Neural progenitor cell (in vitro differentiated cells): ENCODE measurements at regions not wholly inside any gene's neighbourhood (a gene's known extent, or its start where the extent isn't known, plus 50 kb on each side); places are given as distances from the start of the nearest gene placed in this dataset.

Source experiments
- DNase-seq: peaks from one replicate; pipeline ENCODE4 v3.0.0-alpha.2; 2016; ENCODE audit warnings: low spot score
- H2AFZ ChIP-seq: fragments of 200-600 bp; sonication (generic); replicated peaks from 2 replicates; pipeline ENCODE4 v1.6.1; 2016; ENCODE audit warnings: antibody characterized with exemption
- H3F3A ChIP-seq: fragments of 200-600 bp; sonication (generic); 2 replicates; pipeline ENCODE4 v1.6.1; 2016; ENCODE audit warnings: antibody characterized with exemption, low read depth
- H3K27ac ChIP-seq: fragments of 200-600 bp; sonication (generic); 2 replicates; pipeline ENCODE4 v1.5.1; 2016; ENCODE audit warnings: mild to moderate bottlenecking
- H3K27me3 ChIP-seq: fragments of 200-600 bp; sonication (generic); 2 replicates; pipeline ENCODE4 v1.6.1; 2016; ENCODE audit warnings: mild to moderate bottlenecking, moderate library complexity
- H3K36me3 ChIP-seq: fragments of 200-600 bp; sonication (generic); 2 replicates; pipeline ENCODE4 v1.5.1; 2016
- H3K4me1 ChIP-seq: fragments of 200-600 bp; sonication (generic); 2 replicates; pipeline ENCODE4 v1.6.1; 2016; ENCODE audit warnings: mixed run types
- H3K4me2 ChIP-seq: fragments of 200-600 bp; sonication (generic); 2 replicates; pipeline ENCODE4 v1.6.1; 2016
- H3K4me3 ChIP-seq: fragments of 200-600 bp; sonication (generic); 2 replicates; pipeline ENCODE4 v1.5.1; 2016
- H3K79me2 ChIP-seq: fragments of 200-600 bp; sonication (generic); 2 replicates; pipeline ENCODE4 v1.6.1; 2016; ENCODE audit warnings: low read depth
- H3K9ac ChIP-seq: fragments of 200-600 bp; sonication (generic); 2 replicates; pipeline ENCODE4 v1.6.1; 2016
- H3K9me3 ChIP-seq: fragments of 200-600 bp; sonication (generic); 2 replicates; pipeline ENCODE4 v1.5.1; 2016; ENCODE audit warnings: low read depth
- H4K20me1 ChIP-seq: fragments of 200-600 bp; sonication (generic); 2 replicates; pipeline ENCODE4 v1.6.1; 2016; ENCODE audit warnings: low read depth
- H3K27ac Mint-ChIP-seq: 3 replicates; pipeline ENCODE4 v1.8.0; 2021; ENCODE audit warnings: mixed read lengths
- H3K27me3 Mint-ChIP-seq: 2 replicates; pipeline ENCODE4 v1.8.0; 2022; ENCODE audit warnings: low read depth, mild to moderate bottlenecking, inconsistent platforms, moderate library complexity, mixed read lengths; ENCODE audit not compliant: insufficient read depth
- H3K36me3 Mint-ChIP-seq: 3 replicates; pipeline ENCODE4 v1.8.0; 2021; ENCODE audit warnings: mixed read lengths
- H3K4me1 Mint-ChIP-seq: 3 replicates; pipeline ENCODE4 v1.8.0; 2021; ENCODE audit warnings: mixed read lengths
- H3K4me3 Mint-ChIP-seq: 3 replicates; pipeline ENCODE4 v1.8.0; 2021; ENCODE audit warnings: mild to moderate bottlenecking, moderate library complexity, mixed read lengths
- H3K9me3 Mint-ChIP-seq: 3 replicates; pipeline ENCODE4 v1.8.0; 2020; ENCODE audit warnings: mixed read lengths
- EZH2 ChIP-seq: fragments of 200-600 bp; sonication (generic); IDR thresholded peaks from 2 replicates; pipeline ENCODE4 v1.6.1; 2017; ENCODE audit warnings: antibody characterized with exemption, mild to moderate bottlenecking, moderate library complexity
- EZH2phosphoT487 ChIP-seq: fragments of 200-600 bp; sonication (generic); IDR thresholded peaks from 2 replicates; pipeline ENCODE4 v1.6.1; 2017; ENCODE audit warnings: antibody characterized with exemption
- TF ChIP-seq, protein P1 (sequence below): fragments of 200-600 bp; sonication (generic); IDR thresholded peaks from 2 replicates; pipeline ENCODE4 v1.5.1; 2017; ENCODE audit warnings: antibody characterized with exemption, mild to moderate bottlenecking

GRCh38 chr2:82650038-82650437 lies 1809.0 kb downstream of the SUCLG1 start:
- Mint-ChIP-seq H3K9me3 (no peaks in the 10 kb centered on the region), H3K4me1 (no peaks in the 10 kb centered on the region), H3K4me3 (no peak overlapping the region), H3K36me3 (no peaks in the 10 kb centered on the region), H3K27me3 (no peaks in the 10 kb centered on the region), H3K27ac (no peak overlapping the region)
- H3K79me2 ChIP-seq = no peaks in the 10 kb centered on the region
- H4K20me1 ChIP-seq = no peaks in the 10 kb centered on the region
- no peaks in the 10 kb centered on the region for H3K4me1 ChIP-seq
- no peak overlapping the region for H2AFZ ChIP-seq
- H3F3A ChIP-seq = no peaks in the 10 kb centered on the region
- H3K9me3 ChIP-seq = no peaks in the 10 kb centered on the region
- H3K27ac ChIP-seq = no peak overlapping the region
- no peak for DNase-seq
- H3K4me3 ChIP-seq = no peak overlapping the region
- H3K36me3 ChIP-seq = no peaks in the 10 kb centered on the region
- no peak overlapping the region for H3K9ac ChIP-seq
- TF ChIP-seq EZH2phosphoT487 (no peak), EZH2 (no peak)
- TF ChIP-seq, protein P1, sequence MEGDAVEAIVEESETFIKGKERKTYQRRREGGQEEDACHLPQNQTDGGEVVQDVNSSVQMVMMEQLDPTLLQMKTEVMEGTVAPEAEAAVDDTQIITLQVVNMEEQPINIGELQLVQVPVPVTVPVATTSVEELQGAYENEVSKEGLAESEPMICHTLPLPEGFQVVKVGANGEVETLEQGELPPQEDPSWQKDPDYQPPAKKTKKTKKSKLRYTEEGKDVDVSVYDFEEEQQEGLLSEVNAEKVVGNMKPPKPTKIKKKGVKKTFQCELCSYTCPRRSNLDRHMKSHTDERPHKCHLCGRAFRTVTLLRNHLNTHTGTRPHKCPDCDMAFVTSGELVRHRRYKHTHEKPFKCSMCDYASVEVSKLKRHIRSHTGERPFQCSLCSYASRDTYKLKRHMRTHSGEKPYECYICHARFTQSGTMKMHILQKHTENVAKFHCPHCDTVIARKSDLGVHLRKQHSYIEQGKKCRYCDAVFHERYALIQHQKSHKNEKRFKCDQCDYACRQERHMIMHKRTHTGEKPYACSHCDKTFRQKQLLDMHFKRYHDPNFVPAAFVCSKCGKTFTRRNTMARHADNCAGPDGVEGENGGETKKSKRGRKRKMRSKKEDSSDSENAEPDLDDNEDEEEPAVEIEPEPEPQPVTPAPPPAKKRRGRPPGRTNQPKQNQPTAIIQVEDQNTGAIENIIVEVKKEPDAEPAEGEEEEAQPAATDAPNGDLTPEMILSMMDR = no peak
- H3K27me3 ChIP-seq = no peaks in the 10 kb centered on the region
- H3K4me2 ChIP-seq = no peak overlapping the region

DNA sequence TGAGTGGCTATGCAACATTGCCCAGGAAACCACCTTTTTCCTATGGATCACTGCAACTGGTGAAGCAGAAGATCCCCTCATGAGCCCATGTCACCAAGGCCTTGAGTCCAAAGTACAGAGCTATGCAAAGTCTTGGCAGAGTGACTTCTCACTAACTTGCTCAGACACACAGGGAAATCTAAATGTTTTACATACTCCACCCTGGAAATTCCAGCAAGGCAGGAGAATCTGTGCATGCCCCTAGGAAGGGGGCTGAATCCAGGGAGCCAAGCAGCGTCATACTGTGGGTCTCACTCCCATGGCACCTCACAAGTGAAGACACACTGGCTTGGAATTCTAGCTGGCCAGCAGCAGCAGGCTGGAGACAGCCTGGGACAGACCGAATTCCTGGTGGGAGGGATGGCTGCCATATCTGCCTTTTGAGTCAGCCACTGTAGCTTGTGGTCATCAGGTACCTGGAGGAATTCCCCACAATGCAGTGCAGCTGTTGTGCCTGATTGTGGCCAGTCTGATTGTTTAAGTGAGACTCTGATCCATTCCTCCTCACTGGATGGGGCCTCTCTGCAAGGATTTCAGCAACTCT lies 1817.4 kb downstream of the SUCLG1 start:
- peaks cover 7% of the 10 kb centered on the region for H3K4me1 Mint-ChIP-seq
- no peak overlapping the region for H3K4me2 ChIP-seq
- peaks cover 14% of the 10 kb centered on the region for H3K9me3 Mint-ChIP-seq
- H3K4me3 Mint-ChIP-seq = no peak overlapping the region
- no peak overlapping the region for H3K27ac ChIP-seq
- H3K27me3 ChIP-seq = no peaks in the 10 kb centered on the region
- H3K36me3 Mint-ChIP-seq = no peaks in the 10 kb centered on the region
- H3K4me3 ChIP-seq = no peak overlapping the region
- no peaks in the 10 kb centered on the region for H3F3A ChIP-seq
- no peaks in the 10 kb centered on the region for H4K20me1 ChIP-seq
- TF ChIP-seq, protein P1 = no peak
- TF ChIP-seq EZH2phosphoT487 (no peak), EZH2 (no peak)
- H3K9me3 ChIP-seq = peaks cover 11% of the 10 kb centered on the region
- H3K9ac ChIP-seq = no peak overlapping the region
- no peaks in the 10 kb centered on the region for H3K36me3 ChIP-seq
- no peak for DNase-seq
- no peaks in the 10 kb centered on the region for H3K27me3 Mint-ChIP-seq
- H3K27ac Mint-ChIP-seq = no peak overlapping the region
- no peaks in the 10 kb centered on the region for H3K79me2 ChIP-seq
- no peaks in the 10 kb centered on the region for H3K4me1 ChIP-seq
- no peak overlapping the region for H2AFZ ChIP-seq

DNA sequence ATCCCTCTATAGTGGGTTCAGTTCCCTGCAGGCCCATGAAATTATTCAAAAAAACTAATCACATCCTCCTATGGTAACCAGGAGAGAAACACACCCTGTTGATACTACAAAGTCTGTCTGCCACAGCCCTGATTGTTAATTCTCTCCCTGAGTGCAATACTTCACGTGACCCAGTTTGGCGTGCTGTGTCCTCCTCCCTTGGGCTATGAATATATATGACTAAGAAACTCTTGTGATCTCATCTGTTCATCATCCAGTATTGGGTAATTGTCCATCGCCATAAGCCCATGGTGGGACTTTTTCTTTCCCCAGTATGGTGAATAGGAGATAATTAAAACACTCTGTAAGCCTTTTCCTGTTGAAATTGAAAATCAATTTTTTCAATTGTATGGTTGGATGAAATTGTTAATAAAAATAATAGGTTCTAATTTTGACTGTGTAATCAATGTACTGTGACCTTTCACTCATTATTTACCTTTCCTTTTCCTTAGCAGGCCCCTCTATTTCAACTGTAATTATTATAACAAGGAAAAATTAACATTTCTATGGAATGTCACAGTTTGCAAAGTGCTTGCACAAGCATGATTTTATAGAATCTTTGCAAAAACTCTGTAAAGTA lies 1822.6 kb downstream of the SUCLG1 start:
- no peak overlapping the region for H3K4me3 Mint-ChIP-seq
- H3K4me1 Mint-ChIP-seq = peaks cover 7% of the 10 kb centered on the region
- H3K4me2 ChIP-seq = no peak overlapping the region
- H3K36me3 Mint-ChIP-seq = no peaks in the 10 kb centered on the region
- no peaks in the 10 kb centered on the region for H3K27me3 ChIP-seq
- H3K9me3 ChIP-seq = peaks cover 11% of the 10 kb centered on the region
- no peak overlapping the region for H3K27ac ChIP-seq
- no peak for TF ChIP-seq EZH2
- TF ChIP-seq EZH2phosphoT487 = no peak
- TF ChIP-seq, protein P1 = no peak
- no peaks in the 10 kb centered on the region for H3K79me2 ChIP-seq
- no peaks in the 10 kb centered on the region for H3K27me3 Mint-ChIP-seq
- no peaks in the 10 kb centered on the region for H3K36me3 ChIP-seq
- H4K20me1 ChIP-seq = no peaks in the 10 kb centered on the region
- no peak for DNase-seq
- H3K27ac Mint-ChIP-seq = no peak overlapping the region
- no peak overlapping the region for H2AFZ ChIP-seq
- H3K9ac ChIP-seq = no peak overlapping the region
- H3K4me1 ChIP-seq = no peaks in the 10 kb centered on the region
- peaks cover 10% of the 10 kb centered on the region for H3K9me3 Mint-ChIP-seq
- no peaks in the 10 kb centered on the region for H3F3A ChIP-seq
- H3K4me3 ChIP-seq = no peak overlapping the region
